ENCODE measurements at regions not wholly inside any gene's neighbourhood (a gene's known extent, or its start where the extent isn't known, plus 50 kb on each side); places are given as distances from the start of the nearest gene placed in this dataset.
"Not testable (repeated sequence)": the region's sequence is repeated elsewhere in the genome, so short reads cannot be mapped to it uniquely, and the experiment has no call there.

DNA sequence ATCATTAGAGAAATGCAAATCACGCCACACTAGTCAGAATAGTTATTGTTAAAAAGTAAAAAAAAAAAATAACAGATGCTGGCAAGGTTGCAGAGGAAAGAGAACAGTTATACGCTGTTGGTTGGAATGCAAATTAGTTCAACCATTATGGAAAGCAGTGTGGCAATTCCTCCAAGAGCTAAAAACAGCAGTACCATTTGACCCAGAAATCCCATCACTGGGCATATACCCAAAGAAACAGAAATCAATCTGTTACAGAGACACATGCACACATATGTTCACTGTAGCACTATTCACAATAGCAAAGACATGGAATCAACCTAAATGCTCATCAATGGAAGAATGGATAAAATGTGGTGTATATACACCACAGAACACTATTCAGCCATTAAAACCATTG, 388.7 kb upstream of the FMR1 start:
- H4K20me1 ChIP-seq (ENCODE audit: insufficient read depth) = no peaks in the 10 kb centered on the region

DNA sequence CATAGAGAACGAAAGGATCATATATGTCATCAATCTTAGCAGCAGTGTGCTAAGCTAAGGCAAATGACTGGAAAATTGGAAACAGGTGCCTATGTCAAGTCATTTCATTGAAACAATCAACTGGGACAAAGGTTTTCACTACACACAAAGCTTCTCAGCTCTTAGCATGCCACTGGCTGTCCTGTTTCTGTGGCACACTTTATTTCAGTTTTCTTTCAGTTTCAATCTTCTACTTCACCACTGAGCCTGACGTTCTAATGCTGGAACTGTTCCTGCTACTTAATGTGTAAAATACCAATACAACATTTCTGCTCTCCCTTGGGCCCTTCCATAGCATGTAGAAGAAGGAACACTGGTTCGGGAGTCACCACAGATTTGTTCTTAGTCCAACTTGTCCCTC, 378.3 kb upstream of the FMR1 start:
- Histone ChIP-seq H3F3A (ENCODE audit: insufficient read depth, low read depth) (no peaks in the 10 kb centered on the region), H3K4me3 (no peak overlapping the region), H3K4me1 (replicated peaks; ENCODE audit: insufficient read depth) (no peaks in the 10 kb centered on the region), H3K79me2 (ENCODE audit: low read depth) (no peaks in the 10 kb centered on the region), H3K9me3 (ENCODE audit: insufficient read depth, low read depth) (no peaks in the 10 kb centered on the region), H3K27me3 (ENCODE audit: insufficient read depth, low read depth) (0 out of 2 replicates have a peak, but pooled peaks cover 5% of the 10 kb centered on the region), H2AFZ (no peak overlapping the region), H3K36me3 (ENCODE audit: low read depth) (no peaks in the 10 kb centered on the region), H3K27ac (no peak overlapping the region), H3K4me2 (no peak overlapping the region), H3K9me2 (ENCODE audit: insufficient read depth) (no peaks in the 10 kb centered on the region), H4K20me1 (ENCODE audit: insufficient read depth) (no peaks in the 10 kb centered on the region)
- intact Hi-C loops (cut with micrococcal nuclease; ENCODE audit: unreplicated experiment) = no loop called here
- no peak for DNase-seq
- BruUV-seq (replicated peaks) = no TSS peak
- TF ChIP-seq EZH2 (IDR thresholded peaks at IDR 0.05; ENCODE audit: low read depth) (no peak), CTCF (conservative IDR thresholded peaks at IDR 0.05) (no peak)
- CTCF ChIA-PET = no interaction called here
- POLR2A ChIA-PET (ENCODE audit: unreplicated experiment) = no interaction called here

More for the DNA sequence above, 388.7 kb upstream of the FMR1 start:
- no peaks in the 10 kb centered on the region for H3K27me3 ChIP-seq (ENCODE audit: insufficient read depth, low read depth)
- intact Hi-C loops (cut with micrococcal nuclease; ENCODE audit: unreplicated experiment) = no loop called here
- no peak overlapping the region for H3K4me2 ChIP-seq
- H3K9me3 ChIP-seq (ENCODE audit: insufficient read depth, low read depth) = no peaks in the 10 kb centered on the region
- no peak overlapping the region for H3K27ac ChIP-seq
- no peaks in the 10 kb centered on the region for H3K9me2 ChIP-seq (ENCODE audit: insufficient read depth)
- no peaks in the 10 kb centered on the region for H3K79me2 ChIP-seq (ENCODE audit: low read depth)
- TF ChIP-seq CTCF (conservative IDR thresholded peaks at IDR 0.05) = no peak
- TF ChIP-seq EZH2 (IDR thresholded peaks at IDR 0.05; ENCODE audit: low read depth) = no peak
- no peak for DNase-seq
- POLR2A ChIA-PET (ENCODE audit: unreplicated experiment) = no interaction called here
- no TSS peak for BruUV-seq (replicated peaks)
- no peaks in the 10 kb centered on the region for H3K36me3 ChIP-seq (ENCODE audit: low read depth)
- CTCF ChIA-PET = no interaction called here
- no peaks in the 10 kb centered on the region for H3F3A ChIP-seq (ENCODE audit: insufficient read depth, low read depth)
- H3K4me1 ChIP-seq (replicated peaks; ENCODE audit: insufficient read depth) = no peaks in the 10 kb centered on the region
- H2AFZ ChIP-seq = no peak overlapping the region
- H3K4me3 ChIP-seq = no peak overlapping the region

GRCh38 chrX:147537172-147537571, 374.5 kb upstream of the FMR1 start:
- Histone ChIP-seq H3K27me3 (ENCODE audit: insufficient read depth, low read depth) (0 out of 2 replicates have a peak, but pooled peaks cover 5% of the 10 kb centered on the region), H3K4me3 (no peak overlapping the region), H3K9me2 (ENCODE audit: insufficient read depth) (no peaks in the 10 kb centered on the region), H3K4me1 (replicated peaks; ENCODE audit: insufficient read depth) (no peaks in the 10 kb centered on the region), H2AFZ (no peak overlapping the region), H3K36me3 (ENCODE audit: low read depth) (no peaks in the 10 kb centered on the region), H4K20me1 (ENCODE audit: insufficient read depth) (no peaks in the 10 kb centered on the region), H3K27ac (no peak overlapping the region), H3K4me2 (no peak overlapping the region), H3F3A (ENCODE audit: insufficient read depth, low read depth) (no peaks in the 10 kb centered on the region), H3K79me2 (ENCODE audit: low read depth) (no peaks in the 10 kb centered on the region), H3K9me3 (ENCODE audit: insufficient read depth, low read depth) (no peaks in the 10 kb centered on the region)
- CTCF ChIA-PET = no interaction called here
- intact Hi-C loops (cut with micrococcal nuclease; ENCODE audit: unreplicated experiment) = no loop called here
- no peak for DNase-seq
- TF ChIP-seq EZH2 (IDR thresholded peaks at IDR 0.05; ENCODE audit: low read depth) (no peak), CTCF (conservative IDR thresholded peaks at IDR 0.05) (no peak)
- no TSS peak for BruUV-seq (replicated peaks)
- POLR2A ChIA-PET (ENCODE audit: unreplicated experiment) = no interaction called here

DNA sequence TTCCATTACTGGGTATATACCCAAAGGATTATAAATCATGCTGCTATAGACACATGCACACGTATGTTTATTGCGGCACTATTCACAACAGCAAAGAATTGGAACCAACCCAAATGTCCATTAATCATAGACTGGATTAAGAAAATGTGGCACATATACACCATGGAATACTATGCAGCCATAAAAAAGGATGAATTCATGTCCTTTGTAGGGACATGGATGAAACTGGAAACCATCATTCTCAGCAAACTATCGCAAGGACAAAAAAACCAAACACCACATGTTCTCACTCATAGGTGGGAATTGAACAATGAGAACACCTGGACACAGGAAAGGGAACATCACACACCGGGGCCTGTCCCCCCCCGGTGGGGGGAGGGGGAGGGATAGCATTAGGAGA, 363.7 kb upstream of the FMR1 start:
- H3K36me3 ChIP-seq (ENCODE audit: low read depth); BruUV-seq (replicated peaks); intact Hi-C loops (cut with micrococcal nuclease; ENCODE audit: unreplicated experiment); H3K79me2 ChIP-seq (ENCODE audit: low read depth); H4K20me1 ChIP-seq (ENCODE audit: insufficient read depth); H3K4me2 ChIP-seq; H3K4me3 ChIP-seq; H3F3A ChIP-seq (ENCODE audit: insufficient read depth, low read depth); DNase-seq; H3K9me2 ChIP-seq (ENCODE audit: insufficient read depth); H3K4me1 ChIP-seq (replicated peaks; ENCODE audit: insufficient read depth); H3K27ac ChIP-seq; H2AFZ ChIP-seq; POLR2A ChIA-PET (ENCODE audit: unreplicated experiment); H3K9me3 ChIP-seq (ENCODE audit: insufficient read depth, low read depth); CTCF ChIA-PET; H3K27me3 ChIP-seq (ENCODE audit: insufficient read depth, low read depth): not testable (repeated sequence)
